A673 (cell line): ENCODE measurements at regions not wholly inside any gene's neighbourhood (a gene's known extent, or its start where the extent isn't known, plus 50 kb on each side); places are given as distances from the start of the nearest gene placed in this dataset.

Experiments
- BruUV-seq: library from RNA; stranded (reverse); fragments of 400-500 nt; replicated peaks from 2 replicates; lab custom pipeline; 2021; lab: Mats Ljungman, UMichigan
- CTCF ChIA-PET: fragments of 300-600 bp; sonication (Branson Sonifier 250); formaldehyde crosslinking; loops from one replicate; lab custom pipeline; 2022; ENCODE audit warnings: antibody characterized with exemption; lab: Charles Lee
- POLR2A ChIA-PET: fragments of 300-600 bp; sonication (Branson Sonifier 250); formaldehyde crosslinking; loops from one replicate; lab custom pipeline; 2022; ENCODE audit warnings: antibody characterized with exemption; ENCODE audit not compliant: low non-redundant PET; lab: Charles Lee
- DNase-seq: peaks from one replicate; pipeline ENCODE4 v3.0.0-alpha.2; 2015; ENCODE audit warnings: low spot score
- H3K27ac ChIP-seq: fragments of 200-600 bp; sonication (generic); 2 replicates; pipeline ENCODE4 v1.5.1; 2016; ENCODE audit warnings: mixed run types, low read depth, mild to moderate bottlenecking, mixed read lengths, antibody characterized with exemption, low read length; ENCODE audit not compliant: poor library complexity, severe bottlenecking
- H3K27me3 ChIP-seq: fragments of 200-600 bp; sonication (generic); replicated peaks from 2 replicates; pipeline ENCODE4 v1.6.1; 2017; ENCODE audit warnings: mixed run types, low read depth, mild to moderate bottlenecking, mixed read lengths, antibody characterized with exemption, low read length; ENCODE audit not compliant: insufficient read depth, poor library complexity
- H3K36me3 ChIP-seq: fragments of 200-600 bp; sonication (generic); 2 replicates; pipeline ENCODE4 v1.6.1; 2016; ENCODE audit warnings: mixed run types, mild to moderate bottlenecking, mixed read lengths, antibody characterized with exemption, low read length; ENCODE audit not compliant: insufficient read depth, poor library complexity, severe bottlenecking
- H3K4me1 ChIP-seq: fragments of 200-600 bp; sonication (generic); 2 replicates; pipeline ENCODE4 v1.6.1; 2017; ENCODE audit warnings: mixed run types, mild to moderate bottlenecking, mixed read lengths, antibody characterized with exemption, low read length; ENCODE audit not compliant: insufficient read depth, poor library complexity, severe bottlenecking
- H3K4me3 ChIP-seq: fragments of 200-600 bp; sonication (generic); 2 replicates; pipeline ENCODE4 v1.5.1; 2016; ENCODE audit warnings: low read depth, mixed run types, mild to moderate bottlenecking, mixed read lengths, low read length; ENCODE audit not compliant: poor library complexity, severe bottlenecking
- H3K9me3 ChIP-seq: fragments of 200-600 bp; sonication (generic); 2 replicates; pipeline ENCODE4 v1.6.1; 2016; ENCODE audit warnings: mixed run types, low read depth, mild to moderate bottlenecking, mixed read lengths, antibody characterized with exemption, low read length; ENCODE audit not compliant: poor library complexity, severe bottlenecking
- EZH2 ChIP-seq: fragments of 200-600 bp; sonication (generic); IDR thresholded peaks from 2 replicates; pipeline ENCODE4 v1.6.1; 2017; ENCODE audit warnings: borderline replicate concordance, low read depth, mild to moderate bottlenecking, mixed read lengths, antibody characterized with exemption, low read length; ENCODE audit not compliant: poor library complexity, severe bottlenecking
- intact Hi-C: fragments of 100-400 bp; cut with micrococcal nuclease; formaldehyde crosslinking; loops from one replicate; pipeline ENCODE4 v1.10.0; 2022; ENCODE audit not compliant: unreplicated experiment
- TF ChIP-seq, protein P1 (sequence below): fragments of 300-800, 200-600 bp; sonication (generic); conservative IDR thresholded peaks from 2 replicates; pipeline ENCODE4 v1.5.1; 2017; ENCODE audit warnings: low read depth, mild to moderate bottlenecking, antibody characterized with exemption, low read length, moderate library complexity, mixed read lengths

GRCh38 chr4:108396900-108397497 lies 223.4 kb upstream of the RPL34 start:
- Histone ChIP-seq H3K27me3 (peaks cover 6% of the 10 kb centered on the region), H3K4me1 (no peaks in the 10 kb centered on the region), H3K36me3 (no peaks in the 10 kb centered on the region), H3K27ac (no peak overlapping the region), H3K9me3 (no peaks in the 10 kb centered on the region), H3K4me3 (no peak overlapping the region)
- no peak for DNase-seq
- BruUV-seq, result no TSS peak
- CTCF ChIA-PET, result no interaction called here
- intact Hi-C loops, result no loop called here
- TF ChIP-seq EZH2, result no peak
- TF ChIP-seq, protein P1, sequence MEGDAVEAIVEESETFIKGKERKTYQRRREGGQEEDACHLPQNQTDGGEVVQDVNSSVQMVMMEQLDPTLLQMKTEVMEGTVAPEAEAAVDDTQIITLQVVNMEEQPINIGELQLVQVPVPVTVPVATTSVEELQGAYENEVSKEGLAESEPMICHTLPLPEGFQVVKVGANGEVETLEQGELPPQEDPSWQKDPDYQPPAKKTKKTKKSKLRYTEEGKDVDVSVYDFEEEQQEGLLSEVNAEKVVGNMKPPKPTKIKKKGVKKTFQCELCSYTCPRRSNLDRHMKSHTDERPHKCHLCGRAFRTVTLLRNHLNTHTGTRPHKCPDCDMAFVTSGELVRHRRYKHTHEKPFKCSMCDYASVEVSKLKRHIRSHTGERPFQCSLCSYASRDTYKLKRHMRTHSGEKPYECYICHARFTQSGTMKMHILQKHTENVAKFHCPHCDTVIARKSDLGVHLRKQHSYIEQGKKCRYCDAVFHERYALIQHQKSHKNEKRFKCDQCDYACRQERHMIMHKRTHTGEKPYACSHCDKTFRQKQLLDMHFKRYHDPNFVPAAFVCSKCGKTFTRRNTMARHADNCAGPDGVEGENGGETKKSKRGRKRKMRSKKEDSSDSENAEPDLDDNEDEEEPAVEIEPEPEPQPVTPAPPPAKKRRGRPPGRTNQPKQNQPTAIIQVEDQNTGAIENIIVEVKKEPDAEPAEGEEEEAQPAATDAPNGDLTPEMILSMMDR, result no peak
- POLR2A ChIA-PET, result no interaction called here

DNA sequence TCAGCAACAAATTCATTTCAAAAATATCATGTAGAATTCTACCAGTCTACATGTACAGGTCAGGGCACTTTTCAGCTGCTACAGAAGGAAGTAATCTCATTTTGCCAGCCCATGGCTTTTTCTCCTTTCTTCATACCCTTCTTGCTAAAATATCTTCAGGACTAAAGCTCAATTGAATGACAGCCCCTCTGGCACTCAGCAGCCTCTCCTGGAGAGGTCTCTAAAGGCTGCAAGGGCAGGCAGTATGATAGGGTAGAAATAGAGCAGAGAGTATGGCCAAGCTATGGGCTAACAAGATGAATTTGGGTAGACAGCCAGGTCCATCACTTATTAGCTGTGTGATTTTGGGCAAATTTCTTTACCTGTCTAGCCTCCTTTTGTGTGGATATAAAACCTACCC lies 224.6 kb upstream of the RPL34 start:
- H3K9me3 ChIP-seq, result no peaks in the 10 kb centered on the region
- H3K27ac ChIP-seq, result no peak overlapping the region
- intact Hi-C loops, result no loop called here
- H3K4me1 ChIP-seq, result no peaks in the 10 kb centered on the region
- ChIA-PET CTCF (no interaction called here), POLR2A (no interaction called here)
- H3K27me3 ChIP-seq, result peaks cover 6% of the 10 kb centered on the region
- H3K36me3 ChIP-seq, result no peaks in the 10 kb centered on the region
- no TSS peak for BruUV-seq
- no peak for TF ChIP-seq EZH2
- TF ChIP-seq, protein P1, result no peak
- no peak overlapping the region for H3K4me3 ChIP-seq
- no peak for DNase-seq

GRCh38 chr4:108393890-108394472 lies 225.2 kb upstream of the LEF1 start:
- Histone ChIP-seq H3K27ac (no peak overlapping the region), H3K4me1 (no peaks in the 10 kb centered on the region), H3K4me3 (no peak overlapping the region), H3K9me3 (no peaks in the 10 kb centered on the region), H3K36me3 (no peaks in the 10 kb centered on the region), H3K27me3 (peaks cover 6% of the 10 kb centered on the region)
- CTCF ChIA-PET, result no interaction called here
- DNase-seq, result no peak
- TF ChIP-seq, protein P1, result no peak
- no TSS peak for BruUV-seq
- intact Hi-C loops, result no loop called here
- POLR2A ChIA-PET, result no interaction called here
